ENCODE measurements at regions not wholly inside any gene's neighbourhood (a gene's known extent, or its start where the extent isn't known, plus 50 kb on each side); places are given as distances from the start of the nearest gene placed in this dataset.

DNA sequence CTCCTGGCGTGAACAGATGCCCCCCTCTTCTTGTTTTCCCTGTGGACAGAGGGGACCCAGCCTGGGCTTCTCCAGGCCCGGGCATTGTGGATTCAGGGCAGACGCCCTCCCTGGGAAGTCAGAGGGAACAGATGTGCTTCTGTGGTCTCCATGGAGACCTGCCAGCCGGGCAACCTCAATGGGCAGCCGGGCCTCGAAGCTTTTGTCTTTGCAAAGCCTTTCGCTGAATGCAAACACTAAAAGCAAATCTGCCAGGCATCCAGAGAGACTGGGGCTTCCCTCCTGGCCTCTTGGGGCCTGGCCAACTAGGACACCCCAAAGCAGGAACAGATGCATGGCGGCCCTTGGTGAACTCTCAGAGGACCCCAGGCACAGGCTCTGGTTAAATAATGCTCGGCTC, 370.0 kb upstream of the SULF2 start:
- TF ChIP-seq EZH2phosphoT487 (IDR thresholded peaks at IDR 0.05; ENCODE audit: low read depth) = no peak
- TF ChIP-seq, protein P1, sequence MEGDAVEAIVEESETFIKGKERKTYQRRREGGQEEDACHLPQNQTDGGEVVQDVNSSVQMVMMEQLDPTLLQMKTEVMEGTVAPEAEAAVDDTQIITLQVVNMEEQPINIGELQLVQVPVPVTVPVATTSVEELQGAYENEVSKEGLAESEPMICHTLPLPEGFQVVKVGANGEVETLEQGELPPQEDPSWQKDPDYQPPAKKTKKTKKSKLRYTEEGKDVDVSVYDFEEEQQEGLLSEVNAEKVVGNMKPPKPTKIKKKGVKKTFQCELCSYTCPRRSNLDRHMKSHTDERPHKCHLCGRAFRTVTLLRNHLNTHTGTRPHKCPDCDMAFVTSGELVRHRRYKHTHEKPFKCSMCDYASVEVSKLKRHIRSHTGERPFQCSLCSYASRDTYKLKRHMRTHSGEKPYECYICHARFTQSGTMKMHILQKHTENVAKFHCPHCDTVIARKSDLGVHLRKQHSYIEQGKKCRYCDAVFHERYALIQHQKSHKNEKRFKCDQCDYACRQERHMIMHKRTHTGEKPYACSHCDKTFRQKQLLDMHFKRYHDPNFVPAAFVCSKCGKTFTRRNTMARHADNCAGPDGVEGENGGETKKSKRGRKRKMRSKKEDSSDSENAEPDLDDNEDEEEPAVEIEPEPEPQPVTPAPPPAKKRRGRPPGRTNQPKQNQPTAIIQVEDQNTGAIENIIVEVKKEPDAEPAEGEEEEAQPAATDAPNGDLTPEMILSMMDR (IDR thresholded peaks at IDR 0.05; ENCODE audit: low read depth, low read length) = no peak
